Small intestine (tissue), 7 donors: ENCODE measurements at regions not wholly inside any gene's neighbourhood (a gene's known extent, or its start where the extent isn't known, plus 50 kb on each side); places are given as distances from the start of the nearest gene placed in this dataset.

Experiments
- DNase-seq, 2 donors: peaks; one replicate each; pipeline versions ENCODE4 v3.0.0 to v3.0.0-alpha.2; 2013
- FAIRE-seq: peaks from 2 replicates; lab custom pipeline; 2012; peaks lifted over from hg19 to GRCh38; lab: Jason Lieb, UNC
- H3K27ac ChIP-seq, 3 donors: one replicate each; pipeline ENCODE4 v1.5.1; 2013; ENCODE audit warnings: low read length in 2 of 3, mild to moderate bottlenecking in 2 of 3, control low read depth in 1 of 3, inconsistent platforms in 1 of 3, low read depth in 1 of 3, moderate library complexity in 1 of 3
- H3K27me3 ChIP-seq, 3 donors: one replicate each; pipeline ENCODE4 v1.6.1; 2013; ENCODE audit warnings: low read length in 3 of 3, inconsistent platforms in 1 of 3; ENCODE audit not compliant: control insufficient read depth in 3 of 3, insufficient read depth in 3 of 3
- H3K36me3 ChIP-seq, 3 donors: one replicate each; pipeline ENCODE4 v1.6.1; 2013; ENCODE audit warnings: low read length in 3 of 3, inconsistent platforms in 1 of 3, low read depth in 1 of 3, mild to moderate bottlenecking in 1 of 3, moderate library complexity in 1 of 3; ENCODE audit not compliant: control insufficient read depth in 3 of 3, insufficient read depth in 2 of 3
- H3K4me1 ChIP-seq, 3 donors: one replicate each; pipeline ENCODE4 v1.6.1; 2013; ENCODE audit warnings: low read length in 2 of 3, inconsistent platforms in 1 of 3, low read depth in 1 of 3, mild to moderate bottlenecking in 1 of 3, moderate library complexity in 1 of 3; ENCODE audit not compliant: control insufficient read depth in 3 of 3, insufficient read depth in 2 of 3
- H3K4me3 ChIP-seq, 3 donors: one replicate each; pipeline ENCODE4 v1.5.1; 2013; ENCODE audit warnings: low read length in 3 of 3, control low read depth in 1 of 3, inconsistent platforms in 1 of 3, low read depth in 1 of 3, mild to moderate bottlenecking in 1 of 3, moderate library complexity in 1 of 3
- H3K9me3 ChIP-seq, 2 donors: one replicate each; pipeline ENCODE4 v1.6.1; 2013; ENCODE audit warnings: low read depth in 1 of 2, low read length in 1 of 2; ENCODE audit not compliant: control insufficient read depth in 2 of 2, insufficient read depth in 1 of 2
- WGBS, 3 donors: extraction: QIAGEN DNeasy Blood & Tissue Kit; methylation state at CpG; one replicate each; pipeline ENCODE4 v1.1.7; 2013; 5-methylcytosine and 5-hydroxymethylcytosine counted together
- donor health status: healthy with polysubstance abuse.
- donor health status: control.
- donor health status: control.
- donor health status: Bipolar disorder and iron deficiency.
- donor health status: healthy.

DNA sequence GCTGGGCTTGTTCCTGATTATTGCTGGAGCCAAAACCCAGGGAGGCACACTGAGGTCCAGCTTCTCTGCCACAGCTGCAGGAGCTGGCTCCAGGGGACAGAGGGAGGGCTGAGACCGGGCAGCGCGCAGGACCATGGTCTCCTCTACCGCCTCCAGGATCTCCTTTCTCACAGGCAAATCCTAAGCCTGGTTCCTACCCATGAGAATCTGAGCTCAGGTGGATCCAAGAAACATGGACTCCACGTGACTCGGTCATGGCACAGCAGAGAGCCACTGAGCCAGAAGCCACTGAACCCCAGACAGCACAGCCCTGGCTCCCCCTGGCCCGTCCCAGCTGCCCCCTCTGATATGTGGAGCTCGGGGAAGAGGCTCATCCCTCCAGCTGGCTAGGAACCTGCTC, 653.4 kb upstream of the ID2 start:
- 84 to 87% (median 85%) methylated on average over 8 of the region's 8 CpGs for WGBS, 3 donors
- DNase-seq (no peak), FAIRE-seq (no peak)
- Histone ChIP-seq H3K36me3 (no peaks in the 10 kb centered on the region), H3K4me1 (no peaks in the 10 kb centered on the region), H3K27ac (no peak overlapping the region), H3K4me3 (no peak overlapping the region), H3K27me3 (no peaks in the 10 kb centered on the region), H3K9me3 (no peaks in the 10 kb centered on the region)

DNA sequence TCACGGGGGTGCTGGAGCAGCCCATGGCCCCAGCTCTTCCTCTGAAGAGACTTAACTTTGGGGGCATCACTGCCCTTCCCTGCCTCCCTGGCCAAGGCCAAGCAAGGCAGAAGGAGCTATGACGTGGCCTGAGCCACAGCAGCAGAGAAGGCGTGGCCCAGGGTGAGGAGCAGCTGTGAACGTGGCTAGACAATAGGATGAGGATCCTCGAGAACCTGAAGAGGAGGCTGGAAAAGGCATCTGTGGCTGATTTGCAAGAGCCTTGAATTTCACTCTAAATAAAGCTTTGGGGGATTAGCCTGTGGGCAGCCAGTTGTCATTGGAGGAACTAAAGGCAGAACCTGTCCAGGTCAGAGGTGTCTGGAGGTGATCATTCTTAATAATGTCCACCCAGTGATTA, 652.9 kb upstream of the ID2 start:
- DNase-seq, result no peak
- Histone ChIP-seq H3K9me3 (no peaks in the 10 kb centered on the region), H3K4me3 (no peak overlapping the region), H3K4me1 (no peaks in the 10 kb centered on the region), H3K27me3 (no peaks in the 10 kb centered on the region), H3K27ac (no peak overlapping the region), H3K36me3 (no peaks in the 10 kb centered on the region)
- no peak for FAIRE-seq
- WGBS, 3 donors, result 48 to 73% (median 48%) methylated on average over 5 of the region's 5 CpGs

DNA sequence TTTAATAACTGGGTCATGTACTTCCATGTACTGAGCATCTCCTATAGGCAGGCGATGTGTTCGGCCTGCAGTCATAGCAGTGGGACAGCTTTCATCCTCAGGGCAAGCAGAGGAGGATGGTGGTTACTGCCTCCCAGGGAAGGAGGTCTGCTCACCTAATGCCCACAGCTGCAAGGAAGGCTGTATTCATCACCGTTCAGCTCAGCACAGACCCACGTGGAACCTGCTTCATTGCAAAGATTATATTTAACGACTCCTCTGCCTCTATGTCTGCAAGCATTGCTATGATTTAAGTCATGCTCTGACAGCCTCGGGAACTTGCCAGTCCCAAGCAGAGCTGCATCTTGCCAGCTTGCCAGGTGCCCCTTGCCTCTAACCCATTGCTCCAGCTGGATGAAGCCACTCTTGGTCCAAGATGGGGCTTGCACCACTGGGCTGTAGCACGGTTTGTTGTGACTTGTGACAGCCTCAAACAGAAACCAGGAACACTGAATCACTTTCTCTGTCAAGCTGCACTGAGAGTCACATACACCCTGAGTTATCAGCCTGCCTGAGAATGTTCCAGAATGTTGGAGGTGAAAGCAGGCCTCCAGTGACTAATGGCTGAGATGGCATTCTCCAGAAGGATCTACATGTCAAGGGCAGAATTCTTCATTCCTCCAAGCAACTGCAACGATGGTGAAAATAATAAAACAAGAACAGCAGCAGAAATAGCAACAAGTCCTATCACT, 651.1 kb upstream of the ID2 start:
- Histone ChIP-seq H3K9me3 (no peaks in the 10 kb centered on the region), H3K4me1 (peaks cover 0 to 3% (median 0%) of the 10 kb centered on the region in 3 donors), H3K4me3 (no peak overlapping the region), H3K27me3 (no peaks in the 10 kb centered on the region), H3K36me3 (no peaks in the 10 kb centered on the region), H3K27ac (no peak overlapping the region)
- DNase-seq (no peak), FAIRE-seq (no peak)
- 65 to 69% (median 65%) methylated on average over 8 of the region's 8 CpGs for WGBS, 3 donors

DNA sequence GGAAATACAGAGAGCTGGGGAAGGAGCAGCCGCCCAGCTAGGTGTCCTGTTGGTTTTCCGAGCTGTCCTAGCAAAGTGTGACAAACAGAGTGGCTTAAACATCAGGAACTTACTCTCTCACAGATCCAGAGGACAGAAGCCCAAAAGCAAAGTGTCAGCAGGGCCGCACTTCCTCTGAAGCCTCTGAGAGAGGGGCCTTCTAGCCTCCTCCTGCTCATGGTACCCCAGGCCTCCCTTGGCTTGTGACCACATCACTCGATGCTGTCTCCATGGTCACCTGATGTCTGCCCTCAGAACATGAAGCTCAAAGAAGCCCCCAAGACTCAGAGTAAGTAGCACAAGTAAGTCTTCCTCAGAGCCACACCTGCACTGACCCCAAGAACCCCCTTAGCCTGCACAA, 650.5 kb upstream of the ID2 start:
- H3K4me3 ChIP-seq, result no peak overlapping the region
- H3K4me1 ChIP-seq, result peaks cover 0 to 3% (median 0%) of the 10 kb centered on the region in 3 donors
- WGBS, 3 donors, result 80 to 87% (median 81%) methylated on average over 4 of the region's 4 CpGs
- H3K36me3 ChIP-seq, result no peaks in the 10 kb centered on the region
- no peak for DNase-seq
- H3K27ac ChIP-seq, result no peak overlapping the region
- H3K27me3 ChIP-seq, result no peaks in the 10 kb centered on the region
- no peaks in the 10 kb centered on the region for H3K9me3 ChIP-seq
- no peak for FAIRE-seq

DNA sequence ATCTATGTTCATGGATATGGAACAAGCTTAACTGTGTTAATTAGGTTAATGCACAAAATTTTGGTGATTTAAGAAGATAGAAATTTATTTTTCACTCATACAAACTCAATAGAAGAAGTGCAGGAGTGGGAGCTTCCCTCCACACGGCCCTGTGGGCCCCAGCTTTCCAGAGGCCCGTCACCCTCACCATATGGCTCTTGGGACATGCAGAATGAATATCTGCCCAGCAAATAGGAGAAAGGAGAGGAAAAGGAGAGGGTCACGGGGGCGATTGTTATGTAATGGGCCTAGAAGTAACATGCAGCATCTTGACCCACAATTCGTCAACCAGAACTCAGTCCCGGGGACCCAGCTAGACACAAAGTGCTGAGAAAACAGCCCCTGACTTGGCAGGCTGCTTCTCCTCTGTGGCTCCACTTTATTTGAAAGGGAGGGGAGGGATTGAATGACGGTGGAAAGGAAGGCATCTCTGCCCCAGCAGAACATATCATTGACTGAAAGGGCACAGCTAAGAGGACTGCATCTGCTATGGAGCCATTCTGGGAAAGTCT, 648.2 kb upstream of the ID2 start:
- H3K4me3 ChIP-seq, result no peak overlapping the region
- DNase-seq, result no peak
- WGBS, 3 donors, result 80 to 87% (median 85%) methylated on average over 7 of the region's 7 CpGs
- peaks cover 0 to 3% (median 0%) of the 10 kb centered on the region in 3 donors for H3K4me1 ChIP-seq
- no peaks in the 10 kb centered on the region for H3K27me3 ChIP-seq
- no peaks in the 10 kb centered on the region for H3K36me3 ChIP-seq
- no peaks in the 10 kb centered on the region for H3K9me3 ChIP-seq
- no peak overlapping the region for H3K27ac ChIP-seq
- FAIRE-seq, result no peak

- DNase-seq (no peak), FAIRE-seq (no peak)
- no peaks in the 10 kb centered on the region for H3K27me3 ChIP-seq
- no peaks in the 10 kb centered on the region for H3K36me3 ChIP-seq
- peaks cover 0 to 3% (median 0%) of the 10 kb centered on the region in 3 donors for H3K4me1 ChIP-seq
- no peaks in the 10 kb centered on the region for H3K9me3 ChIP-seq
- no peak overlapping the region for H3K4me3 ChIP-seq
- no peak overlapping the region for H3K27ac ChIP-seq
- WGBS, 3 donors, result 94 to 98% (median 95%) methylated on average over 2 of the region's 2 CpGs
Observed at GRCh38 chr2:8036366-8036765, 645.5 kb upstream of the ID2 start.

- H3K4me1 ChIP-seq, result peaks cover 0 to 1% (median 0%) of the 10 kb centered on the region in 3 donors
- H3K36me3 ChIP-seq, result no peaks in the 10 kb centered on the region
- H3K27me3 ChIP-seq, result no peaks in the 10 kb centered on the region
- no peak overlapping the region for H3K4me3 ChIP-seq
- H3K9me3 ChIP-seq, result peaks cover 0 to 9% of the 10 kb centered on the region in 2 donors
- FAIRE-seq, result no peak
- no peak for DNase-seq
- no peak overlapping the region for H3K27ac ChIP-seq
- WGBS, 3 donors, result 58 to 69% (median 63%) methylated on average over 2 of the region's 2 CpGs
Observed at GRCh38 chr2:8039732-8040131, 642.1 kb upstream of the ID2 start.

- DNase-seq (no peak), FAIRE-seq (no peak)
- H3K27ac ChIP-seq, result no peak overlapping the region
- WGBS, 3 donors, result 88 to 95% (median 94%) methylated on average over 4 of the region's 4 CpGs
- no peaks in the 10 kb centered on the region for H3K27me3 ChIP-seq
- no peaks in the 10 kb centered on the region for H3K36me3 ChIP-seq
- H3K4me1 ChIP-seq, result no peaks in the 10 kb centered on the region
- no peak overlapping the region for H3K4me3 ChIP-seq
- peaks cover 0 to 9% of the 10 kb centered on the region in 2 donors for H3K9me3 ChIP-seq
Observed at GRCh38 chr2:8043295-8043694, 638.6 kb upstream of the ID2 start.
